CD4-positive, CD25-positive, alpha-beta regulatory T cell (primary cell): ENCODE measurements at regions not wholly inside any gene's neighbourhood (a gene's known extent, or its start where the extent isn't known, plus 50 kb on each side); places are given as distances from the start of the nearest gene placed in this dataset.

ENCODE experiments used
- ATAC-seq, 2 donors: fragments of 150-1000 bp; cut with Tn5 transposase; one replicate each; pipeline ENCODE4 v1.10.0; 2021; ENCODE audit warnings: low read depth in 2 of 2, moderate number of reproducible peaks in 2 of 2, moderate library complexity in 1 of 2
- DNase-seq, 3 donors: peaks; one replicate each; pipeline versions ENCODE4 v3.0.0 to v3.0.0-alpha.2; 2012 to 2022; ENCODE audit warnings: mixed read lengths in 1 of 3
- H3K27ac ChIP-seq: one replicate; pipeline ENCODE4 v1.7.0; 2013; ENCODE audit warnings: mild to moderate bottlenecking, low read length; ENCODE audit not compliant: insufficient read depth, poor library complexity, severe bottlenecking
- H3K27me3 ChIP-seq: one replicate; pipeline ENCODE4 v1.7.0; 2013; ENCODE audit warnings: low read length; ENCODE audit not compliant: control insufficient read depth, insufficient read depth
- H3K36me3 ChIP-seq: one replicate; pipeline ENCODE4 v1.7.0; 2013; ENCODE audit warnings: mild to moderate bottlenecking, low read length, moderate library complexity; ENCODE audit not compliant: control insufficient read depth, insufficient read depth
- H3K4me1 ChIP-seq: 2 replicates; pipeline ENCODE4 v1.7.0; 2013; ENCODE audit warnings: mild to moderate bottlenecking, low read length; ENCODE audit not compliant: insufficient read depth, control insufficient read depth, poor library complexity, severe bottlenecking
- H3K4me3 ChIP-seq: one replicate; pipeline ENCODE4 v1.7.0; 2013; ENCODE audit warnings: low read depth, mild to moderate bottlenecking, low read length, moderate library complexity
- H3K9me3 ChIP-seq, 2 experiments: 1 replicate in 1 of 2; 2 replicates in 1 of 2; pipeline ENCODE4 v1.7.0; 2013; ENCODE audit warnings: low read length in 2 of 2, mild to moderate bottlenecking in 1 of 2, moderate library complexity in 1 of 2; ENCODE audit not compliant: control insufficient read depth in 2 of 2
- H3K27ac Mint-ChIP-seq, 3 donors: one replicate each; pipeline ENCODE4 v1.8.0; 2020 to 2022; ENCODE audit warnings: mild to moderate bottlenecking in 3 of 3, mixed read lengths in 3 of 3, moderate library complexity in 2 of 3
- H3K27me3 Mint-ChIP-seq: one replicate; pipeline ENCODE4 v1.8.0; 2022; ENCODE audit warnings: mild to moderate bottlenecking, mixed read lengths
- H3K36me3 Mint-ChIP-seq: one replicate; pipeline ENCODE4 v1.8.0; 2020; ENCODE audit warnings: mixed read lengths
- H3K4me1 Mint-ChIP-seq, 4 donors: one replicate each; pipeline ENCODE4 v1.8.0; 2020 to 2022; ENCODE audit warnings: mixed read lengths in 4 of 4, mild to moderate bottlenecking in 1 of 4
- H3K4me3 Mint-ChIP-seq, 4 donors: one replicate each; pipeline ENCODE4 v1.8.0; 2020 to 2022; ENCODE audit warnings: mild to moderate bottlenecking in 4 of 4, mixed read lengths in 4 of 4, moderate library complexity in 3 of 4
- H3K9me3 Mint-ChIP-seq, 7 donors: one replicate each; pipeline ENCODE4 v1.8.0; 2020 to 2022; ENCODE audit warnings: mixed read lengths in 7 of 7, mild to moderate bottlenecking in 3 of 7, moderate library complexity in 2 of 7

DNA sequence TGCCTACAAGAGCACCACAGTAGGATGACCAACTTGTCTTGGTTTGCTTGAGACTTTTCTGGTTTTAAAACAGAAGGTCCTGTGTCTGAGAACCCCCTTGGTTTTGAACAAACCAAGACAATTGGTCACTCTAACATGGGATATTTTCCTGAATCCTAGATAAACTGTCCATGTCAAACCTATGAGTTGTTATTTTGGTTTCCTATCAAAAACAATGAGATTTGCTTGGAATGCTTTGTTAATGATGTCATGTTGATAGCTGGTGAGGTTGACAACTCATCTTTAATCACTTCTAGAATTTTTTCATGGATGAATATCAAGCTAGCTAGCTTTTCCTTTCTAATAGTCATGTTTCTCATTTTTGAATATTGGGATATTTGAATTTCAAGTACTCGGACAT is 518.3 kb upstream of the ARX start:
- no peaks in the 10 kb centered on the region for H3K27me3 Mint-ChIP-seq
- H3K4me3 Mint-ChIP-seq = no peak overlapping the region
- H3K36me3 ChIP-seq = no peaks in the 10 kb centered on the region
- no peaks in the 10 kb centered on the region for H3K4me1 Mint-ChIP-seq
- H3K4me1 ChIP-seq = no peaks in the 10 kb centered on the region
- DNase-seq = no peak
- ATAC-seq = no peak
- H3K4me3 ChIP-seq = no peak overlapping the region
- no peak overlapping the region for H3K27ac Mint-ChIP-seq
- no peak overlapping the region for H3K27ac ChIP-seq
- no peaks in the 10 kb centered on the region for H3K36me3 Mint-ChIP-seq
- no peaks in the 10 kb centered on the region for H3K9me3 Mint-ChIP-seq
- H3K9me3 ChIP-seq = no peaks in the 10 kb centered on the region
- H3K27me3 ChIP-seq = no peaks in the 10 kb centered on the region

DNA sequence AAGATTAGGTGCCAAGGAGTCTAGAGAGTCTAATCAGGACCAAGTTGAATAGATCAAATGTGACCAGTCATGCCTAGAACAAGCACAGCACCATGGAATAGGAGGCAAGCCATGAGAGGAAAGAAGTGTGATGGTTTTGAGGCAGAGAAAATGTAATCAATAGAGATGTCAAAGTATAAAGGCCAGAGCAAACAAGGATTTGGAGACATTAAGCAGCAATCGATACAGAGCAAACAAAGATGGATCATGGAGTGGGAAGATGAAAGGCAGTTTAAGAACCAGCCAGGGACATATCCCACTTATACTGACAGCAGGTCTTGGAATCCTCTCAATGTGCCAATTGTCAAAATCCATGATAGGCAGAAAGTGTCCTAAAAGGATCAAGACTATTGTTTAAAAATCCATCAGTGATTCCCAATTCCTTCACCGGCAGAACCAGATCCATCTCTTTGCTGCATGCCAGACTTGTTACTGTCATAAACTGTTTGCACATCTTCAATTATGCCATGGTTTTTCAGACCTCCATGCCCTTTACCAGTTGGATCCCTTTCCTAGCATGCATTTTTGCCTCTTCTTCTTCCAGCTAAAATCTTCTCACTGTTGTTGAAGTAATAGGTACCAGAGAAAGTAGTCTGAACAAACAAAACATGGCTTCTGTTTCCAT is 520.7 kb upstream of the ARX start:
- H3K27ac ChIP-seq = no peak overlapping the region
- DNase-seq (no peak), ATAC-seq (no peak)
- Mint-ChIP-seq H3K27ac (no peak overlapping the region), H3K4me3 (no peak overlapping the region), H3K36me3 (no peaks in the 10 kb centered on the region), H3K4me1 (no peaks in the 10 kb centered on the region), H3K9me3 (peaks cover 0 to 3% (median 0%) of the 10 kb centered on the region in 7 donors), H3K27me3 (no peaks in the 10 kb centered on the region)
- H3K9me3 ChIP-seq = no peaks in the 10 kb centered on the region
- no peaks in the 10 kb centered on the region for H3K36me3 ChIP-seq
- no peaks in the 10 kb centered on the region for H3K27me3 ChIP-seq
- H3K4me3 ChIP-seq = no peak overlapping the region
- no peaks in the 10 kb centered on the region for H3K4me1 ChIP-seq

GRCh38 chrX:25537699-25538098 is 521.9 kb upstream of the ARX start:
- ATAC-seq (no peak), DNase-seq (no peak)
- no peak overlapping the region for H3K27ac ChIP-seq
- Mint-ChIP-seq H3K27me3 (no peaks in the 10 kb centered on the region), H3K9me3 (peaks cover 0 to 5% (median 0%) of the 10 kb centered on the region in 7 donors), H3K27ac (no peak overlapping the region), H3K4me1 (no peaks in the 10 kb centered on the region), H3K36me3 (no peaks in the 10 kb centered on the region), H3K4me3 (no peak overlapping the region)
- H3K27me3 ChIP-seq = no peaks in the 10 kb centered on the region
- H3K36me3 ChIP-seq = no peaks in the 10 kb centered on the region
- H3K9me3 ChIP-seq = no peaks in the 10 kb centered on the region
- H3K4me3 ChIP-seq = no peak overlapping the region
- H3K4me1 ChIP-seq = no peaks in the 10 kb centered on the region

DNA sequence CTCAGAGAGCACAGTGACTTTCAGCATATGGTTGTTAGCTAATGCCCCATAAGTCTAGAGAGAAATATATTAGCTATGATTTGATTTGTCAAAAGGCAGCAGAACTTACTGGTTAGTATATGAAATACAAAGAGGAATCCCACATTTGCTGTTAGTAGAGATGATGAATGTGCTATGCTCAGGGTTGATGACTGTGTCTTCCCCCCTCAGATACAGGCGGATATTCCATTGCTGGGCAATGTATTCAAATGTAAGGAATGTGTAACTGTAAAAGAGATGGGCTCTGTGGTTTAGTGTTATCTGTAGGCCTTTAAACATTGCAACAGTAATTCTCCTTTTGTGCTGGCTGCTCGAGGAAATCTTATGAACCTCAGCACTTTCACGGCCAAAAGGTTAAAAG is 528.9 kb upstream of the ARX start:
- no peaks in the 10 kb centered on the region for H3K27me3 ChIP-seq
- Mint-ChIP-seq H3K4me1 (no peaks in the 10 kb centered on the region), H3K27me3 (no peaks in the 10 kb centered on the region), H3K9me3 (peaks cover 0 to 5% (median 0%) of the 10 kb centered on the region in 7 donors), H3K4me3 (no peak overlapping the region), H3K27ac (no peak overlapping the region), H3K36me3 (no peaks in the 10 kb centered on the region)
- no peak for ATAC-seq
- no peaks in the 10 kb centered on the region for H3K36me3 ChIP-seq
- H3K27ac ChIP-seq = no peak overlapping the region
- no peak for DNase-seq
- no peak overlapping the region for H3K4me3 ChIP-seq
- no peaks in the 10 kb centered on the region for H3K4me1 ChIP-seq
- no peaks in the 10 kb centered on the region for H3K9me3 ChIP-seq

DNA sequence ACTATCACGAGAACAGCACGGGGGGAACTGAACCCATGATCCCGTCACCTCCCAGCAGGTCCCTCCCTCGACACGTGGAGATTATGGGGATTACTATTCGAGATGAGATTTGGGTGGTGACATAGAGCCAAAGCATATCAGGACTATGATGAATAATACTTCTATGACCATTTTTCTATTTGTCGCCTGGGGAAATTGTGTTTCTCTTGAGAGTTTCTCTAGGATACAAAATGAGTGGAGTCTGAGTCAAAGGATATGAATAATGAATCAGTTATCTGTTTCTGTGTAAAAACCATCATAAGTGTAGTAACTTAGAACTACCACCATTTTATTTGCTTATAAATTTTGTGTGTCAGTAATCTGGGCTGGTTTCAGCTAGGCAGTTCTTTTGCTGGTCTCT is 533.0 kb upstream of the ARX start:
- no peak overlapping the region for H3K27ac ChIP-seq
- no peak for DNase-seq
- no peaks in the 10 kb centered on the region for H3K36me3 ChIP-seq
- no peaks in the 10 kb centered on the region for H3K4me1 Mint-ChIP-seq
- H3K27ac Mint-ChIP-seq = no peak overlapping the region
- H3K9me3 ChIP-seq = no peaks in the 10 kb centered on the region
- no peak overlapping the region for H3K4me3 ChIP-seq
- H3K4me3 Mint-ChIP-seq = no peak overlapping the region
- no peaks in the 10 kb centered on the region for H3K27me3 ChIP-seq
- H3K4me1 ChIP-seq = no peaks in the 10 kb centered on the region
- no peaks in the 10 kb centered on the region for H3K36me3 Mint-ChIP-seq
- H3K27me3 Mint-ChIP-seq = no peaks in the 10 kb centered on the region
- H3K9me3 Mint-ChIP-seq = peaks cover 0 to 3% (median 0%) of the 10 kb centered on the region in 7 donors
- no peak for ATAC-seq

GRCh38 chrX:25555521-25555920 is 539.8 kb upstream of the ARX start:
- Histone ChIP-seq H3K4me3 (no peak overlapping the region), H3K9me3 (no peaks in the 10 kb centered on the region), H3K36me3 (no peaks in the 10 kb centered on the region), H3K27me3 (no peaks in the 10 kb centered on the region), H3K27ac (no peak overlapping the region), H3K4me1 (no peaks in the 10 kb centered on the region)
- ATAC-seq (no peak), DNase-seq (no peak)
- Mint-ChIP-seq H3K4me1 (no peaks in the 10 kb centered on the region), H3K27ac (no peak overlapping the region), H3K36me3 (no peaks in the 10 kb centered on the region), H3K9me3 (peaks cover 0 to 9% (median 0%) of the 10 kb centered on the region in 7 donors), H3K4me3 (no peak overlapping the region), H3K27me3 (no peaks in the 10 kb centered on the region)

GRCh38 chrX:25558137-25558536 is 542.4 kb upstream of the ARX start:
- no peaks in the 10 kb centered on the region for H3K27me3 ChIP-seq
- no peaks in the 10 kb centered on the region for H3K36me3 ChIP-seq
- Mint-ChIP-seq H3K4me1 (no peaks in the 10 kb centered on the region), H3K9me3 (peaks cover 0 to 9% (median 2%) of the 10 kb centered on the region in 7 donors), H3K27ac (no peak overlapping the region), H3K27me3 (no peaks in the 10 kb centered on the region), H3K4me3 (no peak overlapping the region), H3K36me3 (no peaks in the 10 kb centered on the region)
- no peak for DNase-seq
- no peaks in the 10 kb centered on the region for H3K4me1 ChIP-seq
- no peak for ATAC-seq
- H3K27ac ChIP-seq = no peak overlapping the region
- no peak overlapping the region for H3K4me3 ChIP-seq
- H3K9me3 ChIP-seq = no peaks in the 10 kb centered on the region

DNA sequence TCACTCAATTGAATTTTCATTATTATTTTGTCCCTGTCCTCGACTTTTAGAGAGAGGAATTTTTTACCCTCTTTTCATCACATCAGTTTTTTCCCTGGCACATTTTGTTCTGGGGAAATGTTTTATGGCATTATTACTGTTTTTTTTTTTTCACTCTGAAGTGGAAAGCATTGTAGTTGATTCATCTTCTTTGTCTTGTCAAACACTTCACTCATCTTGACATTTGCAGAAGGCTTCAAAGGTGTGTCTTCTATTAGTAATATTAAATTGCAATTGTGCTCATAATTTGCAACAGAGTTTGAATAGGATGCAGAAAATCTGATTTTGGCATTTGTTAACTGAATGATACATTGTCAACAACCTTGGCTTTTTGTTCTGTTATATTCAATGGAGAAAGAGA is 545.4 kb upstream of the ARX start:
- Histone ChIP-seq H3K27me3 (no peaks in the 10 kb centered on the region), H3K36me3 (no peaks in the 10 kb centered on the region), H3K4me1 (no peaks in the 10 kb centered on the region), H3K9me3 (no peaks in the 10 kb centered on the region), H3K4me3 (no peak overlapping the region), H3K27ac (no peak overlapping the region)
- Mint-ChIP-seq H3K9me3 (peaks cover 0 to 9% (median 3%) of the 10 kb centered on the region in 7 donors), H3K4me3 (no peak overlapping the region), H3K4me1 (no peaks in the 10 kb centered on the region), H3K27me3 (no peaks in the 10 kb centered on the region), H3K36me3 (no peaks in the 10 kb centered on the region), H3K27ac (no peak overlapping the region)
- ATAC-seq (no peak), DNase-seq (no peak)
